Testis (tissue), 2 donors: ENCODE measurements at regions not wholly inside any gene's neighbourhood (a gene's known extent, or its start where the extent isn't known, plus 50 kb on each side); places are given as distances from the start of the nearest gene placed in this dataset.

ENCODE experiments used
- DNase-seq: peaks from one replicate; pipeline ENCODE4 v3.0.0-alpha.2; 2019
- H3K27ac ChIP-seq, 2 donors: fragments of 200-600 bp; sonication (generic); one replicate each; pipeline ENCODE4 v1.5.1; 2019
- H3K27me3 ChIP-seq: fragments of 200-600 bp; sonication (generic); one replicate; pipeline ENCODE4 v1.5.1; 2019
- H3K36me3 ChIP-seq: fragments of 200-600 bp; sonication (generic); one replicate; pipeline ENCODE4 v1.5.1; 2017; ENCODE audit warnings: low read depth; ENCODE audit errors: missing control alignments
- H3K4me1 ChIP-seq: fragments of 200-600 bp; sonication (generic); one replicate; pipeline ENCODE4 v1.5.1; 2019
- H3K4me3 ChIP-seq, 2 donors: fragments of 200-600 bp; sonication (generic); one replicate each; pipeline ENCODE4 v1.5.1; 2017 to 2019
- H3K9me3 ChIP-seq: fragments of 200-600 bp; sonication (generic); one replicate; pipeline ENCODE4 v1.5.1; 2017
- CTCF ChIP-seq, 3 experiments: fragments of 450-650 bp in 2 of 3; fragments of 200-600 bp in 1 of 3; sonication (generic) in 1 of 3; IDR thresholded peaks; one replicate each; pipeline ENCODE4 v1.5.1; 2016 to 2019; ENCODE audit warnings: antibody characterized with exemption in 3 of 3, mild to moderate bottlenecking in 2 of 3, moderate library complexity in 1 of 3
- POLR2A ChIP-seq: fragments of 450-650 bp; IDR thresholded peaks from one replicate; pipeline ENCODE4 v1.6.1; 2017; ENCODE audit warnings: antibody characterized with exemption, mild to moderate bottlenecking, moderate library complexity
- WGBS, 2 donors: methylation state at CpG; one replicate each; pipeline ENCODE4 v1.1.5; 2018; 5-methylcytosine and 5-hydroxymethylcytosine counted together
- intact Hi-C: fragments of 100-400 bp; cut with DNase I; formaldehyde crosslinking; loops from one replicate; pipeline ENCODE4 v1.15.1; 2023; ENCODE audit warnings: low total_unique reads

- Histone ChIP-seq H3K9me3 (no peaks in the 10 kb centered on the region), H3K36me3 (no peaks in the 10 kb centered on the region), H3K27me3 (no peaks in the 10 kb centered on the region), H3K4me3 (no peak overlapping the region), H3K4me1 (no peaks in the 10 kb centered on the region), H3K27ac (no peak overlapping the region)
- DNase-seq: no peak
- no peak for TF ChIP-seq POLR2A
- TF ChIP-seq CTCF (IDR thresholded peaks at IDR 0.05): no peak
- 70 to 79% methylated on average over 1 of the region's 1 CpG for WGBS, 2 donors
- intact Hi-C loops: no loop called here
Observed at GRCh38 chr4:165725352-165725751, 147.7 kb upstream of the TLL1 start.

- Histone ChIP-seq H3K4me3 (no peak overlapping the region), H3K4me1 (no peaks in the 10 kb centered on the region), H3K27me3 (no peaks in the 10 kb centered on the region), H3K9me3 (no peaks in the 10 kb centered on the region), H3K36me3 (no peaks in the 10 kb centered on the region), H3K27ac (no peak overlapping the region)
- 91% methylated on average over 2 of the region's 2 CpGs for WGBS, 2 donors
- intact Hi-C loops: no loop called here
- DNase-seq: no peak
- TF ChIP-seq CTCF (IDR thresholded peaks at IDR 0.05): no peak
- no peak for TF ChIP-seq POLR2A
Observed at GRCh38 chr4:165726831-165727230, 146.2 kb upstream of the TLL1 start.

- no peak for DNase-seq
- no peak overlapping the region for H3K27ac ChIP-seq
- no peak overlapping the region for H3K4me3 ChIP-seq
- WGBS, 2 donors: 58 to 72% methylated on average over 1 of the region's 1 CpG
- intact Hi-C loops: no loop called here
- no peaks in the 10 kb centered on the region for H3K36me3 ChIP-seq
- TF ChIP-seq POLR2A: no peak
- TF ChIP-seq CTCF (IDR thresholded peaks at IDR 0.05): no peak
- no peaks in the 10 kb centered on the region for H3K9me3 ChIP-seq
- no peaks in the 10 kb centered on the region for H3K27me3 ChIP-seq
- no peaks in the 10 kb centered on the region for H3K4me1 ChIP-seq
Observed at GRCh38 chr4:165737309-165737972, 135.6 kb upstream of the TLL1 start.

- Histone ChIP-seq H3K4me1 (no peaks in the 10 kb centered on the region), H3K27ac (no peak overlapping the region), H3K36me3 (no peaks in the 10 kb centered on the region), H3K9me3 (no peaks in the 10 kb centered on the region), H3K4me3 (no peak overlapping the region), H3K27me3 (no peaks in the 10 kb centered on the region)
- intact Hi-C loops: no loop called here
- WGBS, 2 donors: 56 to 86% methylated on average over 1 of the region's 1 CpG
- TF ChIP-seq CTCF (IDR thresholded peaks at IDR 0.05) (no peak), POLR2A (no peak)
- no peak for DNase-seq
Observed at GRCh38 chr4:165738571-165738970, 134.5 kb upstream of the TLL1 start.

GRCh38 chr4:165740911-165741310 lies 132.1 kb upstream of the TLL1 start:
- no peaks in the 10 kb centered on the region for H3K27me3 ChIP-seq
- no peaks in the 10 kb centered on the region for H3K4me1 ChIP-seq
- no peak overlapping the region for H3K27ac ChIP-seq
- H3K36me3 ChIP-seq: no peaks in the 10 kb centered on the region
- H3K4me3 ChIP-seq: no peak overlapping the region
- intact Hi-C loops: no loop called here
- no peak for DNase-seq
- no peak for TF ChIP-seq POLR2A
- TF ChIP-seq CTCF (IDR thresholded peaks at IDR 0.05): no peak
- H3K9me3 ChIP-seq: no peaks in the 10 kb centered on the region
- 70 to 77% methylated on average over 6 of the region's 6 CpGs for WGBS, 2 donors
